Left cardiac atrium (tissue), 4 donors: ENCODE measurements at regions not wholly inside any gene's neighbourhood (a gene's known extent, or its start where the extent isn't known, plus 50 kb on each side); places are given as distances from the start of the nearest gene placed in this dataset.

Experiments used
- ATAC-seq, 2 donors: fragments of 200-7000 bp; cut with Tn5 transposase; one replicate each; pipeline ENCODE4 v1.9.1; 2020; ENCODE audit warnings: mild to moderate bottlenecking in 2 of 2, moderate library complexity in 2 of 2
- DNase-seq: peaks from one replicate; pipeline ENCODE4 v3.0.0-alpha.2; 2020
- intact Hi-C, 2 donors: fragments of 100-400 bp; cut with DNase I; formaldehyde crosslinking; loops; one replicate each; pipeline versions ENCODE4 v1.14.1 to v1.15.1; 2022 to 2023
- donor health status: DM: no; HTN: yes; CAD: no.
- donor health status: DM: no; HTN: yes; CAD: no; lungs with severe emphysema.
- donor health status: DM: yes; HTN: yes; CAD: no.
- donor health status: Dilated cardiomyopathy.

DNA sequence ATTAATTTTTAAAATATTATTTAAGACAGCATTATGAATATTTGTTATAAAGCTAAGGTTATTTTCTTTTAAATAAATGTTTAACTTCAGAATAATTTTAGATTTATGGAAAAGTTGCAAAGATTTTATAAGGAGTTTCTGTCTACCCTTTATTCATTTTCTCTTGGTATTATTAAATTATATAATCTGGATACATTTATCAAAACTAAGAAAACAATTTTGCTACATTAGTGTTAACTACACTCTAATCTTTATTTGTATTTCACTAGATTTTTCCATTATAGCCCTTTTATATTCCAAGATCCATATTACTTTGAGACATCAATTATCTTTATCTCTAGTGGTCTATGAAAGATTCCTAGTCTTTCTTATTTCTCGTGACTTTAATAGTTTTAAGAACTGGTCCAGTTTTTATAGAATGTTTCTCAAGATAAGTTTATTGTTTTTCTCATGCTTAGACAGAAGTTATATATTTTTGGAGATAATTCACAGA, 1243.7 kb upstream of the PCDH9 start:
- intact Hi-C loops: no loop called here
- ATAC-seq (no peak), DNase-seq (no peak)

DNA sequence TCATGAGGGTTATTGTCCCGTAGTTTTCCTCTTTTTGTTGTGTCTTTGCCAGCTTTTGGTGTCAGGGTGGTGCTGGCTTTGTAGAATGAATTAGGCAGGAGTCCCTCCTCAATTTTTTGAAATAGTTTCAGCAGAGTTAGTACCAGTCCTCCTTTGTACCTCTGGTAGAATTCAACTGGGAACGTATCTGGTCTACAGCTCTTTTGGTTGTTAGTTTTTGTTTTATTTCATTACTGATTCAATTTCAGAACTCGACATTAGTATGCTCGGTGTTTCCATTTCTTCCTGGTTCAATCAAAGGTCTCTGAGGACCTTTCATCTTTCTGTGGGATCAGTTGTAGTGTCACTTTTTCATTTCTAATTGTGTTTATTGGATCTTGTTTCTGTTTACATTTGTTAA, 1237.0 kb upstream of the PCDH9 start:
- intact Hi-C loops: no loop called here
- DNase-seq (no peak), ATAC-seq (no peak)

DNA sequence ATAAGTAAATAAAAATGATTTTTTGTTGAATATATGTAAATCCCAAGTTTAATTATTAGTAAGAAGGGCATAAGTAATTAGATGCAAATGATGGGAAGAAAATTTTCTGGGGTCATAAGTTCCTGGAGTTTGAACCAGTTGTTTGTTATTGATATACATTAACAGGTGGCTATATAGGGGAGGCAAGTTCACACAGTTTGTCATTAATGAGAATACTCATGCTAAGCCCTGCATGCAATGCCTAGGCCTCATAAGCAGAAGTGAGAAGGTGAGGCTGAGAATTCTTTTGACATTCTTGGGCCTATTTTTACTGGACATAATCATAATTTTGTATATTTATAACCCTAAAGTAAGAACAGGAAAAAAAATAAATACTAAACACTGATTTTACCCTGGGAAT, 1210.7 kb upstream of the PCDH9 start:
- DNase-seq: no peak
- intact Hi-C loops: no loop called here
- ATAC-seq: no peak

DNA sequence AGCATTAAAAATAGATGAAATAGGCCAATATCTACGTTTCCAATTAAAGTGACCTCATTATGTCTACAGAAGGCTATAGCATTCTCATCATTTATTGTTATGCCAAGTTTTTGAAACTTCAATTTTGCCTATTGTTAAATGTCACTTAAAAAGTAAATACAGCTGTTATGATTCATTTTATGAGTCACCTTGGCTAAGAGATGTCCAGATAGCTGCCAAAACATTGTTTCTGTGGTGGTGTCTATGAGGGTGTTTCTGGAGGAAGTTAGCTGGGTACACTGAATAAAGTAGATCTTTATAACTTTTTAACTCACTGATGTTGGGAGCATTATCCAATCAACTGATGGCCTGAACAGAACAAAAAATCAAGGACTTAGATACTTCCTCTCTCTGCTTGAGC, 1209.7 kb upstream of the PCDH9 start:
- ATAC-seq: no peak
- no peak for DNase-seq
- intact Hi-C loops: no loop called here

DNA sequence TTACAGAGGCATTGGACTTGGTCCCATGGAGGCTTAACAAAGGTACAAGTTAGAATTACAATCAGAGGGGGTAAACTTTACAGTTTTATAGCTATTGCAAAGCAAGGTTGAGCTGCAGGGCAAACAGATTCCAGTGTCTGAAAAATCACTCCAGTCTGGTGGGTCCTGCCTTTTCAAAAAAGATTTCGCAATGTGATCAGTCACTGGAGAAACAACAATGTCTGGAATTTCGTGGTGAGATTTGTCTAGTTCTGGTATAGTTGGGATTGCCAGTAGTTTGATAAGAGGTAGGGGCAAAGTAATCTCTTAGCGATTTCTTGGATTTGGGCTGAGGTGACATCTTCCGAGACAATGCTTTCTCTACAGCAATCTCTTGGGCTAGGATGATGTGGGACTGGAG, 1198.2 kb upstream of the PCDH9 start:
- DNase-seq: no peak
- intact Hi-C loops: no loop called here
- no peak for ATAC-seq

DNA sequence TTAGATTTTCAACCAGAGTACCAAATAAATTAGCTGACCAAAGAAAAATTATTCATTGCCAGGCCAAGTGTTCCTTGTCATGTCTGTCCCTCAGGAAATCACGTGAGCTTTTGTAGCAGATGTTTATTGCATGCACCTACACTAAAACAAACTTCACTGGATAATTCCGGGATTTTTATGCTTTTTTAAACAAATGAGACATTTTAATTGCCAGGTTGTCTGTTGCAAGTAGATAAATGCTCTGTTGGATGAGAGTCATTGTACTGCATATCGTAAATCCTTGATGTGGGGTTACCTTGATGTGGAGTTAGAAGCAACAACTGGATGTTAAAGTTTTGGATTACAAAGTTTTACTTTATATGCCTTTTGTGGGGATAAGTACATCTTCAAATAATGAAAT, 1187.7 kb upstream of the PCDH9 start:
- ATAC-seq: no peak
- intact Hi-C loops: no loop called here
- no peak for DNase-seq

DNA sequence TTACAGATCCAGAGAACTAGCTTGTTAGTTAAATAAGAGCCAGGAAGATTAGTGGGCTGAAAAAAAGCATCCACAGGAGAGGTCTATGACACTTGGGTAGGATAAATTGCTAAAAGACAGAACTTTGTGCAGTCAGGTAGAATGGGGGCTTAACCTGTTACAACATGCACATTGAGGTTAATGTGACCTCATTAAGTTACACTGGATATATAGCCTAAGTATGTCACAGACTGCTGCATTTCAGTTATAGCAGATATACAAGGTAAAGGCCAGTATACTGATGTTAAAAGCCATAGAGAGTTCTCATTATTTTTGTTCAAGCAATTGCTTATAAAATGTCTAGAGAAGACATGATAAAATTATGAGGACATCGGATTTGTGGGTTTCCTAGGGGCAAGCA, 1179.9 kb upstream of the PCDH9 start:
- DNase-seq: no peak
- ATAC-seq: no peak
- intact Hi-C loops: no loop called here

DNA sequence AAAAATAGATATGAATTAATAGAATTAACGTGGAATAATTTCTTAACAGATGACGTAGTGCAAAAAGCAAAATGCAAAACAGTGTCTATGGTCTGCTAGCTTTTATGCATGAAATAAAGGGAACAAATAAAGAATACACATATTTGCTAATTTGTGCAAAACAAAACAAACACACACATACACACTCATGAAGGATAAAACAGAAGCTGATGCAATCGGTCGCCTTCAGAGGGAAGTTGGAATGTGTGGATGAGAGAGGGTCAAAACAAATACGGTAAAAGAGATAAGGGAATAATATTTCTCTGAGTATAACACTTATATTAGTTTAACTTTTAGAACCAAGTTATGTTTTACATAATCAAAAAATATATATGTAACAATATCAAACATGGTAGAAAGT, 1160.9 kb upstream of the PCDH9 start:
- DNase-seq (no peak), ATAC-seq (no peak)
- intact Hi-C loops: no loop called here

DNA sequence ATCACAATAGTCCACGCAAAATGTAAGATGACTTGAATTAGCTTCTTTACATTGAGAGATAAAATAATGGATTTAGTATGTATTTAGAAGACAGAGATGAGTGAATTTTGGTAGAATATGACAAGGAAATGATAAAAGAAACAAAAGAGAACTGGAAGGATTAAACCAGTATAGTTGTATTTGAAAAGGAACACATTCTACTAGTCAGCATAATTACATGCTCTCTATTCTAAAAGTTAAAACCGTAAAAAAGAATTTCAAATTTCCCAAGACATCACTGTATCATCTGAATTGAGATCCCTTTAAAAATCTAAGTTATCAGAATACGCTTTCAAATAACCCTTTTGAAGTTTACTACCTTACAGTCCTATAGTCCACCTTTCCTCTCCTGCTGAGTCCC, 1156.7 kb upstream of the PCDH9 start:
- DNase-seq: no peak
- intact Hi-C loops: no loop called here
- ATAC-seq: no peak

DNA sequence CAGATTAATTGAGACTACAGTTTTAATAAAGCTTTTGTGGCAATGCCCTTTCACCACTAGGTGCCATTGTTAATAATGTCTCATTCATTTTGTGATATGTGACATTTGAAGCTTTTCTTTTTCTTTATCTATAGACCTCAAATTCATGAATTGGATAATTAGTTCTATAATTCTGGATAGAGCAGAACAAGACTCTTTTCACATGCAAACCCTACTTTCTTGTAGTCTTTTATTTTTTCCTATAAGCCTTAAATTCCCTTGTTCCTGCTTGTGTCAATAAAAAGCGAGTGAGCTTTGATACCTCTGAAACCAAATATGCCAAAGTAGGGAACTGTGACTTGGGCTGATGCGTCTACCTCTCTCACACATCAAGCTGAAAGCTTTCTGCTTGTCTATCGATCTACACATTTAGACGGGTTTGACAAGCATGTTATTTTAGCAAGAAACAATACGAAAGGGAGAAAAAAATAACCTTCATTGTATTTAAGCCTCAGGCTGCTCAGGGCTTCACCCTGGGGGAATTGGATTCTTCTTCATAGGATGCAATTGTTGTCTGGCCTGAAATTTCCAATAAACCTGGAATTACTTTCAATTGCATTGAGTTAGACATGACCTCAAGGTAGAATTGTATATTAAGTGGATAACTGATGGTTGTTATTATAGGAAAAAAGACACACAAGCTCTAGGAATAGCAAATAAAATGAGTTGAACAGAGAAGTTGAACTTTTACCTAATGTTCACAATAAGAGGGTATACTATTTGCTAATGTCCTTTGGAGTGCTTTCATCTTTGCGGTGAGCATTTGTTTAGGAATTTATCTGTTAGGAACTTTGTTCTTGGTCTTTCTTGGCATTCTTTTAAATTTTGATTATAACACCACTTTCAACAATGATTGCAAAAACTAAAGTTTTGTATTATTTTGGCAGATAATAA, 1150.2 kb upstream of the PCDH9 start:
- intact Hi-C loops: no loop called here
- ATAC-seq: no peak
- no peak for DNase-seq

DNA sequence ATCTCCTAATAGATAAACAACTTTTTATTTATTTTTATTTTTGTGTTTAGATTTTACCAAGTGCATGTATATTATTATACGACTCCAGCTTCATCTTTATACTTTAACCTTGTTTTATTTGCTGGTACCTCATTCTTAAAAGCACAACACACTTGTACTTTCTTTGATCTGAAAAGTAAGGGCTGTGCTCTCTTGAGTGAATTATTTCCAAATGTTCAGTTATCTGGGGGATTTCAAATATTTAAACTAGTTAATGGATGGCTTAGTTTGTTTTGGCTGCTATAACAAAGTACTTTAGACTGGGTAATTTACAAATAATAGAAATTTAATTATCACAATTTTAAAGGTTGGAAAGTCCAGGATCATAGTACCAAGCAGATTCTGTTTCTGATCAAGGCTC, 1148.2 kb upstream of the PCDH9 start:
- no peak for DNase-seq
- intact Hi-C loops: no loop called here
- ATAC-seq: no peak

DNA sequence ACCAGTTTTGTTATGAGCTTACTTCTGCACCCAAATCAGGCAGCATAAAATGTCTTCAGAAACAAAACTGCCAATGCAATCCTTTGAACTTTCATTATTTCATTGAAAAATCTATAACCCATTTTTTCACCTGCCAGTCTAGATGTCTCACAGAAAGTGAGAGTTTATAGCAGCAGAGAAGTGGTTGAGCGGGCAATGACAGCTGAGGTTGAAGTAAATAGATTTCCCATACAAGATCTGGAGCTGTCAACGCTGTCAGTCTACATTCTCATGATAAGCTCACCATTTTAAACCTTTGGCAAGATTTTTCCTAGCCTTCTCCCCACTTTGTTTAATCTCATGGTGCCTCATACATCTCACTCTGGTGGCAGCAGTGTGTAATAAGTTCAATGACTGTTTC, 1144.9 kb upstream of the PCDH9 start:
- DNase-seq (no peak), ATAC-seq (no peak)
- intact Hi-C loops: no loop called here

DNA sequence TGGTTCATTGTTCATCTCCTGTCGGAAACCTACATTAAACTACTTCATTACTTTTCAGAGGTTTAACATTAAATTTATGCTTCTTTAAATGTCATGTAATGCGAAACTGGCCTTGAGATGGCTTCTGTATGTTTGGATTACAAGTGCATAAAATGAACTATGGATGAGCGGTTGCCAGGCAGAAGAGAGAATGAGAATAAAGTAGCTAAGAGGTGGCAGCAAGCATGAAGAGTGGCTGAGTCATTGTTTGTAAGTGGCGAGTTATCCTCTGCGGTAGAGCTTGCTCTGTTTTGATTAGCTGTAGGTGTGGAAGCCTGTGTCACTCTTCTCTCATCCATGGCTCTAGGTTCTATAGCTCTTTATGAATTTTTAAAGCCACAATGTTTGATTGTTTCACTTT, 1139.6 kb upstream of the PCDH9 start:
- intact Hi-C loops: no loop called here
- no peak for ATAC-seq
- no peak for DNase-seq

DNA sequence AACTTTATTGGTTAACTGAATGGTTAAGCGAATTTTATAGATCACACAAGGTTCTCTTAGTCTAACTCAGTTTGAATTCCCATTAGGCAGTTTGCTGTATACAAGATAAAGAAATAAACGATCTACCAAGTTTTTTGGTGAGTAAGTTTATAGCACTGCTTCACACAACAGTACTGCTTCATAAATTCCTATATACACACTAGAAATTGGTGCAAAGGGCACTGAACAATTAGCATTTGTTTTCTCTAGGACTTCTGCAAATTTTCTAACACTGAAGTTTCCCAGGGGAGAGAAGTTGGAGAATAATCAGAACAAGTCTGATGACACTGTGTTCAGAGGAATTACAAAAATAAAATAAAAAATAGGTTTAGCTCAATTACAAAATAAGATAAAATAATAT, 1138.8 kb upstream of the PCDH9 start:
- DNase-seq (no peak), ATAC-seq (no peak)
- intact Hi-C loops: no loop called here

DNA sequence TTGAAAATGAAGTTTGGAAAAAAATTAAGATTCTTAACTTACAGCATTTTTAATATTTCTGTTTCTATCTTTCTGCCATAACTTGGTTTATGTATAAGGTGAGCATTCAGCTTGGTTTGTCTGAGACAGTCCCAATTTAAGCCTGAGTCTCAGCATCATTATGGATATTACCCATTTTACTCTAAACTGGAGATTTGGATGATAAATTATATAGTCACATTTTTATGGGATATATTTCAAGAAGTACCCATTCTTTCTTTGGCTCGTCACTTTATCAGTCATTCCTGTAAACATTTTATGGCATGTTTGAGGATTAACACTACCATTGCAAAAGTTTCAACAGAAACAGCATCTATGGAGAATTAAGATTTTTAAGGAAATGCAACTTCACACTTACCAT, 1129.0 kb upstream of the PCDH9 start:
- ATAC-seq (no peak), DNase-seq (no peak)
- intact Hi-C loops: no loop called here

DNA sequence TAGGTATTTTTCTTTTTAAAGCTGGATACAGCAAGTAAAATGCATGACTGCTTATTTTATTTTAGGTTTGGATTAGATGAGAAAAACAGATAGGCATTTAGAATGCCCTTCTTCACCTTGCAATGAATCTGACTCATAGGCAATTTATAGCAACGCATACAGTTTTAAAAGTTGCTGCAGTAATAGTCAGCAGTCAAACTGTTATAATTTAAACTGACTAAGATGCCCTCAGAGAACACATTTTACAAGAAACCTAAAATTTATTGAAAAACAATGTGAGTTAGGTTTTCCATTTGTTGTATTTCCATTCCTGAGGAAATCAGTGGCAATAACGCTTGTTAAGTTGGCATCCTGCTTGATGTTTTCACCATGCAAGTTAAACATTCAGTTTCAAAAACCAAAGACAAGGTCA, 1128.2 kb upstream of the PCDH9 start:
- ATAC-seq: no peak

DNA sequence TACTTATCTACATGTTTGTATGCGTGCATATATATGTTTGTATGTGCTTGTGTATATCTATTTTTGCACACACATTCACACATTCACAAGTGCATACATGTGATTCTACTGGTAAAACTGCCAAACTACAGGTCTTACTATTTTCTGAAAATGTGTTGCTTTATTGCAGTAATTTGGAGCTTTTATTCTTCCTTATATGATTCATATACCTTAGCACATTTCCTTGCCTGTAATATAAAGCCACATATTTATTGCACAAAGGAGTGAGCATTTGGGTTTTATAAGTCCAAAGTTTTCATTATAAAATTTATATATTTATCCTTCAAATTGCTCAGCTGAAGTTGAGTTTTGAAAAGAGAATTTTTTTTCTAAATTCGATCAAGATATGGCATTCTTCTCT, 1120.4 kb upstream of the PCDH9 start:
- intact Hi-C loops: no loop called here
- ATAC-seq: no peak

More for the DNA sequence above, 1128.2 kb upstream of the PCDH9 start:
- intact Hi-C loops: no loop called here
- no peak for DNase-seq

DNA sequence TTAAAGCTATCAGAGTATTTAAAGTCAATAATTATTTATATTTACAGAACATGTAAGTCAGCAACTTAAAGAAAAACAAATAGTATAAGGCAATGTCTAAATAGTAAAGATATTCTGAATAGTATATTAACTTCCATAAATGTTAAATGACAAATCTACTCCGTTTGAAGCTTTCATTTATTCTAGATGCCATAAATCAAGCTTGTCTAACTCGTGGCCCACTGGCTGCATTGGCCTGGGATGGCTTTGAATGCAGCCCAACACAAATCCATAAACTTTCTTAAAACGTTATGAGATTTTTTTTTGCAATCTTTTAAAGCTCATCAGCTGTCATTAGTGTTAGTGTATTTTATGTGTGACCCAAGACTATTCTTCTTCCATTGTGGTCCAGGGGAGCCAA, 1117.1 kb upstream of the PCDH9 start:
- intact Hi-C loops: no loop called here
- DNase-seq: no peak
- ATAC-seq: no peak

More for the DNA sequence above, 1120.4 kb upstream of the PCDH9 start:
- DNase-seq: no peak

DNA sequence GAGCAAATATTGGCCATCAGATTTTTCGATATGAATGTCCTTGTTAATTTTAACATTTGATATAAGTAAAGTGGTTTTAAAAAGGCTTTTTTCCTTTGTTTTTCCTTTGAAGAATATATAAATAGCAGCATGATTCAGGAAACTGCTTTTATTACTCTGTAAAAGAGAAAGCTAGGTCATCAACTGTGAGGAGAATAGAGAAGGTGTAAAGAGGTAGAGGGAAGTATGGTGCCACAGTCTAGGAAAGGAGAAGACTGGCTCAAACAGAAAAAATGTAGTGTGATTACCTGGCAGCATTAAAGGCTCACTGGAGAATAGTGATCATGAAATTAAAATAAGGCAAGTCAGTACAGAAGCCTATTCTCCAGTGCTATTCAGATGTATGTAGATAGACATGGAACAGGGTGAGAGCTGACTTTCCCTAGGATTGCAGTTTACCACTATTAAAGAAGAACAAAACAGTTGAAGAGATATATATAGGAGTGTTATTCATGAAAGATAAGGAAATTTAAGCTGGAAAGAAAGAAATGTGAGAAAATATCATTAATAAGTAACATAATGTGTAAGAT, 1115.9 kb upstream of the PCDH9 start:
- no peak for DNase-seq
- no peak for ATAC-seq
- intact Hi-C loops: no loop called here

DNA sequence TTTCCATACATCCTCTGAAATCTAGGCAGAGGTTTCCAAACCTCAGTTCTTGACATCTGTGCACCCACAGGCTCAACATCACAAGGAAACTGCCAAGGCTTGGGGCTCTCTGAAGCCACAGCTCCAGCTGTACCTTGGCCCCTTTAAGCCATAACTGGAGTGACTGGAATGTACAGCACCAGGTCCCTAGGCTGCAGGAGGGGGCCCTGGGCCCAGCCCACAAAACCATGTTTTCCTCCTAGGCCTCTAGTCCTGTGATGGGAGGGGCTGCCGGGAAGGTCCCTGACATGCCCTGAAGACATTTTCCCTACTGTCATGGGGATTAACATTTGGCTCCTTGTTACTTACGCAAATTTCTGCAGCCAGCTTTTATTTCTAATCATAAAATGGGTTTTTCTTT, 1093.0 kb upstream of the PCDH9 start:
- ATAC-seq (no peak), DNase-seq (no peak)
- intact Hi-C loops: no loop called here

DNA sequence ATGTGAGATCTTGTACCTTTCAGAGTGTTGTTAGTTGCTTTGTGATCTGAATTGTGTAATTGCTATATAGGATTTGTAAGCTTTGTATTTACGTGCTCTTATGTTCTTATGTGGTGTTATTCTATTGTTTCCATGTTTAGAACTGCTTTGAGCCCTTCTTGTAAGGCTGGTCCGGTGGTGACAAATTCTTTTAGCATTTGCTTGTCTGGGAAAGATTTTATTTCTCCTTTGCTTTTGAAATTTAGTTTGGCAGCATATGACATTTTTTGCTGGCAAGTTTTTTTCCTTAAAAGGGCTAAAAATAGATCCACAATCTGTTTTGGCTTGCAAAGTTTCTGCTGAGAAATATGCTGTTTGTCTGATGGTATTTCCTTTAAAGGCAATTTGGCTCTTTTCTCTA, 1089.2 kb upstream of the PCDH9 start:
- no peak for DNase-seq
- no peak for ATAC-seq
- intact Hi-C loops: no loop called here
